K562 (cell line): ENCODE measurements at regions not wholly inside any gene's neighbourhood (a gene's known extent, or its start where the extent isn't known, plus 50 kb on each side); places are given as distances from the start of the nearest gene placed in this dataset.

Experiments used
- ESRRA ChIP-seq: fragments of 450-650 bp; IDR thresholded peaks from 2 replicates; pipeline ENCODE4 v1.6.1; 2014; ENCODE audit warnings: low read depth, mild to moderate bottlenecking, moderate library complexity, borderline replicate concordance
- EZH2 ChIP-seq: IDR thresholded peaks from 2 replicates; pipeline ENCODE4 v1.6.1; 2012; ENCODE audit warnings: low read depth, mild to moderate bottlenecking, inconsistent platforms, low read length, borderline replicate concordance
- GTF2E2 ChIP-seq: fragments of 200-800 bp; sonication (Bioruptor generic); IDR thresholded peaks from 2 replicates; pipeline ENCODE4 v1.6.1; 2016; ENCODE audit warnings: missing genetic modification characterization, missing compliant biosample characterization
- KAT2B ChIP-seq: IDR thresholded peaks from one replicate; pipeline ENCODE4 v1.6.1; 2012; ENCODE audit warnings: low read depth, mild to moderate bottlenecking, control low read depth, inconsistent platforms, low read length, moderate library complexity
- KAT7 ChIP-seq: sonication (generic); formaldehyde crosslinking; IDR thresholded peaks from 2 replicates; pipeline ENCODE4 v1.8.0; 2022; ENCODE audit warnings: missing genetic modification reagents, mild to moderate bottlenecking, borderline replicate concordance
- MECOM ChIP-seq: fragments of 250-450 bp; sonication (Bioruptor Pico); IDR thresholded peaks from 2 replicates; pipeline ENCODE4 v1.8.0; 2022; ENCODE audit warnings: inconsistent platforms
- POLR2G ChIP-seq: fragments of 200-400 bp; formaldehyde crosslinking; IDR thresholded peaks from 2 replicates; pipeline ENCODE4 v1.6.1; 2017; ENCODE audit warnings: low read depth, mild to moderate bottlenecking, antibody characterized with exemption, low read length, moderate library complexity
- PTRF ChIP-seq: fragments of 450-650 bp; IDR thresholded peaks from 2 replicates; pipeline ENCODE4 v1.6.1; 2016; ENCODE audit warnings: mild to moderate bottlenecking, missing genetic modification characterization, missing compliant biosample characterization
- RCOR1 ChIP-seq, 2 experiments: IDR thresholded peaks; 2 replicates each; pipeline ENCODE4 v1.6.1; 2012; ENCODE audit warnings: low read depth in 2 of 2, low read length in 2 of 2, borderline replicate concordance in 1 of 2, improper control_type of control experiment in 1 of 2
- RFX5 ChIP-seq: IDR thresholded peaks from 2 replicates; pipeline ENCODE4 v1.6.1; 2011; ENCODE audit warnings: low read depth, mild to moderate bottlenecking, improper control_type of control experiment, low read length
- SIRT6 ChIP-seq: IDR thresholded peaks from one replicate; pipeline ENCODE4 v1.6.1; 2012; ENCODE audit warnings: low read depth, mild to moderate bottlenecking, control low read depth, inconsistent platforms, low read length, moderate library complexity
- SNIP1 ChIP-seq: fragments of 450-650 bp; IDR thresholded peaks from 2 replicates; pipeline ENCODE4 v1.7.1; 2017; ENCODE audit warnings: low read depth, mild to moderate bottlenecking
- TFE3 ChIP-seq: fragments of 450-650 bp; formaldehyde crosslinking; IDR thresholded peaks from 2 replicates; pipeline ENCODE4 v1.4.0; 2020; ENCODE audit warnings: mild to moderate bottlenecking, mixed read lengths
- TSC22D4 ChIP-seq: fragments of 450-650 bp; IDR thresholded peaks from 2 replicates; pipeline ENCODE4 v1.6.1; 2016; ENCODE audit warnings: missing genetic modification characterization, missing biosample characterization, control low read depth
- XRCC3 ChIP-seq: fragments of 450-650 bp; IDR thresholded peaks from 2 replicates; pipeline ENCODE4 v1.6.1; 2017; ENCODE audit warnings: mild to moderate bottlenecking, moderate library complexity
- ZNF232 ChIP-seq: sonication (generic); formaldehyde crosslinking; IDR thresholded peaks from 2 replicates; pipeline ENCODE4 v1.8.0; 2022; ENCODE audit warnings: mild to moderate bottlenecking, missing genetic modification reagents
- ZNF277 ChIP-seq: fragments of 250-450 bp; sonication (Bioruptor Pico); IDR thresholded peaks from 2 replicates; pipeline ENCODE4 v1.8.0; 2022; ENCODE audit warnings: inconsistent platforms, mild to moderate bottlenecking, moderate library complexity, borderline replicate concordance
- ZNF384 ChIP-seq: IDR thresholded peaks from 2 replicates; pipeline ENCODE4 v1.6.1; 2012; ENCODE audit warnings: low read depth, low read length, improper control_type of control experiment
- ZNF764 ChIP-seq: fragments of 250-450 bp; sonication (Bioruptor Pico); IDR thresholded peaks from 2 replicates; pipeline ENCODE4 v1.4.0; 2020; ENCODE audit warnings: low read depth, mild to moderate bottlenecking, moderate library complexity
- TF ChIP-seq, protein P1 (sequence below): sonication (generic); formaldehyde crosslinking; IDR thresholded peaks from 2 replicates; pipeline ENCODE4 v1.8.1; 2023; ENCODE audit warnings: missing genetic modification reagents, mild to moderate bottlenecking, borderline replicate concordance
- TF ChIP-seq, protein P2 (sequence below): sonication (generic); formaldehyde crosslinking; IDR thresholded peaks from 2 replicates; pipeline ENCODE4 v1.4.0; 2020; ENCODE audit warnings: mild to moderate bottlenecking, missing genetic modification reagents

- TF ChIP-seq, protein P1, sequence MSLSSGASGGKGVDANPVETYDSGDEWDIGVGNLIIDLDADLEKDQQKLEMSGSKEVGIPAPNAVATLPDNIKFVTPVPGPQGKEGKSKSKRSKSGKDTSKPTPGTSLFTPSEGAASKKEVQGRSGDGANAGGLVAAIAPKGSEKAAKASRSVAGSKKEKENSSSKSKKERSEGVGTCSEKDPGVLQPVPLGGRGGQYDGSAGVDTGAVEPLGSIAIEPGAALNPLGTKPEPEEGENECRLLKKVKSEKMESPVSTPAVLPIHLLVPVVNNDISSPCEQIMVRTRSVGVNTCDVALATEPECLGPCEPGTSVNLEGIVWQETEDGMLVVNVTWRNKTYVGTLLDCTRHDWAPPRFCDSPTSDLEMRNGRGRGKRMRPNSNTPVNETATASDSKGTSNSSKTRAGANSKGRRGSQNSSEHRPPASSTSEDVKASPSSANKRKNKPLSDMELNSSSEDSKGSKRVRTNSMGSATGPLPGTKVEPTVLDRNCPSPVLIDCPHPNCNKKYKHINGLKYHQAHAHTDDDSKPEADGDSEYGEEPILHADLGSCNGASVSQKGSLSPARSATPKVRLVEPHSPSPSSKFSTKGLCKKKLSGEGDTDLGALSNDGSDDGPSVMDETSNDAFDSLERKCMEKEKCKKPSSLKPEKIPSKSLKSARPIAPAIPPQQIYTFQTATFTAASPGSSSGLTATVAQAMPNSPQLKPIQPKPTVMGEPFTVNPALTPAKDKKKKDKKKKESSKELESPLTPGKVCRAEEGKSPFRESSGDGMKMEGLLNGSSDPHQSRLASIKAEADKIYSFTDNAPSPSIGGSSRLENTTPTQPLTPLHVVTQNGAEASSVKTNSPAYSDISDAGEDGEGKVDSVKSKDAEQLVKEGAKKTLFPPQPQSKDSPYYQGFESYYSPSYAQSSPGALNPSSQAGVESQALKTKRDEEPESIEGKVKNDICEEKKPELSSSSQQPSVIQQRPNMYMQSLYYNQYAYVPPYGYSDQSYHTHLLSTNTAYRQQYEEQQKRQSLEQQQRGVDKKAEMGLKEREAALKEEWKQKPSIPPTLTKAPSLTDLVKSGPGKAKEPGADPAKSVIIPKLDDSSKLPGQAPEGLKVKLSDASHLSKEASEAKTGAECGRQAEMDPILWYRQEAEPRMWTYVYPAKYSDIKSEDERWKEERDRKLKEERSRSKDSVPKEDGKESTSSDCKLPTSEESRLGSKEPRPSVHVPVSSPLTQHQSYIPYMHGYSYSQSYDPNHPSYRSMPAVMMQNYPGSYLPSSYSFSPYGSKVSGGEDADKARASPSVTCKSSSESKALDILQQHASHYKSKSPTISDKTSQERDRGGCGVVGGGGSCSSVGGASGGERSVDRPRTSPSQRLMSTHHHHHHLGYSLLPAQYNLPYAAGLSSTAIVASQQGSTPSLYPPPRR, result no peak
- no peak for TF ChIP-seq ZNF384
- TF ChIP-seq ZNF277 (CRISPR knock-in tag), result no peak
- TF ChIP-seq EZH2, result no peak
- no peak for TF ChIP-seq KAT7
- TF ChIP-seq ESRRA, result no peak
- no peak for TF ChIP-seq TFE3 (CRISPR knock-in tag)
- no peak for TF ChIP-seq PTRF (tag)
- TF ChIP-seq MECOM, result no peak
- TF ChIP-seq TSC22D4 (tag), result no peak
- no peak for TF ChIP-seq RFX5
- no peak for TF ChIP-seq ZNF232 (CRISPR knock-in tag)
- no peak for TF ChIP-seq XRCC3
- TF ChIP-seq POLR2G, result no peak
- TF ChIP-seq GTF2E2 (tag), result no peak
- peak in 1 of 2 experiments; percentile 70; a peak in 2 of 4 replicates for TF ChIP-seq RCOR1 (IDR thresholded peaks at IDR 0.05; ENCODE audit: borderline replicate concordance in 1 of 2, low read depth in 2 of 2, low read length in 2 of 2)
- no peak for TF ChIP-seq SNIP1
- TF ChIP-seq KAT2B, result no peak
- TF ChIP-seq SIRT6, result no peak
- no peak for TF ChIP-seq ZNF764 (CRISPR knock-in tag)
- TF ChIP-seq, protein P2, sequence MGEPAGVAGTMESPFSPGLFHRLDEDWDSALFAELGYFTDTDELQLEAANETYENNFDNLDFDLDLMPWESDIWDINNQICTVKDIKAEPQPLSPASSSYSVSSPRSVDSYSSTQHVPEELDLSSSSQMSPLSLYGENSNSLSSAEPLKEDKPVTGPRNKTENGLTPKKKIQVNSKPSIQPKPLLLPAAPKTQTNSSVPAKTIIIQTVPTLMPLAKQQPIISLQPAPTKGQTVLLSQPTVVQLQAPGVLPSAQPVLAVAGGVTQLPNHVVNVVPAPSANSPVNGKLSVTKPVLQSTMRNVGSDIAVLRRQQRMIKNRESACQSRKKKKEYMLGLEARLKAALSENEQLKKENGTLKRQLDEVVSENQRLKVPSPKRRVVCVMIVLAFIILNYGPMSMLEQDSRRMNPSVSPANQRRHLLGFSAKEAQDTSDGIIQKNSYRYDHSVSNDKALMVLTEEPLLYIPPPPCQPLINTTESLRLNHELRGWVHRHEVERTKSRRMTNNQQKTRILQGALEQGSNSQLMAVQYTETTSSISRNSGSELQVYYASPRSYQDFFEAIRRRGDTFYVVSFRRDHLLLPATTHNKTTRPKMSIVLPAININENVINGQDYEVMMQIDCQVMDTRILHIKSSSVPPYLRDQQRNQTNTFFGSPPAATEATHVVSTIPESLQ (CRISPR knock-in tag), result no peak
These were observed 334.4 kb downstream of the TFAP2B start (continued) for GRCh38 chr6:51153109-51153508.
